Liver (tissue), 3 donors: ENCODE measurements at regions not wholly inside any gene's neighbourhood (a gene's known extent, or its start where the extent isn't known, plus 50 kb on each side); places are given as distances from the start of the nearest gene placed in this dataset.

Source experiments
- HNF4G ChIP-seq: IDR thresholded peaks from 2 replicates; pipeline ENCODE4 v1.6.1; 2016; ENCODE audit warnings: antibody characterized with exemption
- JUND ChIP-seq, 2 donors: IDR thresholded peaks; 2 replicates each; pipeline ENCODE4 v1.6.1; 2016; ENCODE audit warnings: antibody characterized with exemption in 2 of 2
- RAD21 ChIP-seq, 2 donors: IDR thresholded peaks; 2 replicates each; pipeline ENCODE4 v1.6.1; 2016; ENCODE audit warnings: antibody characterized with exemption in 2 of 2, mild to moderate bottlenecking in 2 of 2
- RXRA ChIP-seq, 2 donors: IDR thresholded peaks; 2 replicates each; pipeline ENCODE4 v1.6.1; 2017 to 2018; ENCODE audit warnings: antibody characterized with exemption in 2 of 2, mild to moderate bottlenecking in 1 of 2
- SP1 ChIP-seq: IDR thresholded peaks from 2 replicates; pipeline ENCODE4 v1.6.1; 2018; ENCODE audit warnings: antibody characterized with exemption, mild to moderate bottlenecking
- TAF1 ChIP-seq: conservative IDR thresholded peaks from 2 replicates; pipeline ENCODE4 v1.6.1; 2016; ENCODE audit warnings: antibody characterized with exemption, mild to moderate bottlenecking
- YY1 ChIP-seq: IDR thresholded peaks from 2 replicates; pipeline ENCODE4 v1.6.1; 2016; ENCODE audit warnings: antibody characterized with exemption, mild to moderate bottlenecking
- TF ChIP-seq, protein P1 (sequence below): IDR thresholded peaks from 2 replicates; pipeline ENCODE4 v1.6.1; 2016; ENCODE audit warnings: antibody characterized with exemption
- TF ChIP-seq, protein P2 (sequence below): fragments of 150-350 bp; IDR thresholded peaks from 2 replicates; pipeline ENCODE4 v1.5.1; 2017; ENCODE audit warnings: improper control_type of control experiment, low read depth, low read length; ENCODE audit not compliant: missing input control
- TF ChIP-seq, protein P3 (sequence below): IDR thresholded peaks from 2 replicates; pipeline ENCODE4 v1.6.1; 2016; ENCODE audit warnings: antibody characterized with exemption, mild to moderate bottlenecking
- TF ChIP-seq, protein P4 (sequence below): IDR thresholded peaks from 2 replicates; pipeline ENCODE4 v1.6.1; 2016; ENCODE audit warnings: antibody characterized with exemption
- donor health status: healthy.
- donor health status: healthy.

DNA sequence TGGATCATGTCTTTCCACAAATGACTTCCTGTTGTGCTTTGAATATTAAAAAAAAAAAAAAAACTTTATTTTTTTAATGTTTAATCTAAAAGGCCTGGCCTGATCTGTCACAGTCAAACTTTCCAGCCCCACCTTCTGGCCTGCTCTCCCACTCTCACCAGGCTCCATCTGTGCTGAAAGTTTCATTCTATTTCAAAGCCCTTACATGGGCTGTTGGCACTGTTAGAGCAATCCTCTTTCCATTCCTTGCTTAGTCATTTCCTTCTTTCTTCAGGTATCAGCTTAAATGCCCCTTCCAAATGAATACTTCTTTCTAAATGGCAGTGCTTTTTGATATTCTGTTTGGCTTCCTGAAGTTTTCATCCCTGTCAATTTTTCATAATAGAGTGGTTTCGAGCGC lies 1104.8 kb upstream of the C9orf72 start:
- TF ChIP-seq, protein P1, sequence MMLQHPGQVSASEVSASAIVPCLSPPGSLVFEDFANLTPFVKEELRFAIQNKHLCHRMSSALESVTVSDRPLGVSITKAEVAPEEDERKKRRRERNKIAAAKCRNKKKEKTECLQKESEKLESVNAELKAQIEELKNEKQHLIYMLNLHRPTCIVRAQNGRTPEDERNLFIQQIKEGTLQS = no peak
- TF ChIP-seq, protein P2, sequence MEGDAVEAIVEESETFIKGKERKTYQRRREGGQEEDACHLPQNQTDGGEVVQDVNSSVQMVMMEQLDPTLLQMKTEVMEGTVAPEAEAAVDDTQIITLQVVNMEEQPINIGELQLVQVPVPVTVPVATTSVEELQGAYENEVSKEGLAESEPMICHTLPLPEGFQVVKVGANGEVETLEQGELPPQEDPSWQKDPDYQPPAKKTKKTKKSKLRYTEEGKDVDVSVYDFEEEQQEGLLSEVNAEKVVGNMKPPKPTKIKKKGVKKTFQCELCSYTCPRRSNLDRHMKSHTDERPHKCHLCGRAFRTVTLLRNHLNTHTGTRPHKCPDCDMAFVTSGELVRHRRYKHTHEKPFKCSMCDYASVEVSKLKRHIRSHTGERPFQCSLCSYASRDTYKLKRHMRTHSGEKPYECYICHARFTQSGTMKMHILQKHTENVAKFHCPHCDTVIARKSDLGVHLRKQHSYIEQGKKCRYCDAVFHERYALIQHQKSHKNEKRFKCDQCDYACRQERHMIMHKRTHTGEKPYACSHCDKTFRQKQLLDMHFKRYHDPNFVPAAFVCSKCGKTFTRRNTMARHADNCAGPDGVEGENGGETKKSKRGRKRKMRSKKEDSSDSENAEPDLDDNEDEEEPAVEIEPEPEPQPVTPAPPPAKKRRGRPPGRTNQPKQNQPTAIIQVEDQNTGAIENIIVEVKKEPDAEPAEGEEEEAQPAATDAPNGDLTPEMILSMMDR = no peak
- TF ChIP-seq RAD21 (IDR thresholded peaks at IDR 0.05) (no peak), SP1 (no peak), HNF4G (no peak), YY1 (no peak), JUND (IDR thresholded peaks at IDR 0.05) (no peak), TAF1 (no peak), RXRA (IDR thresholded peaks at IDR 0.05) (no peak)
- TF ChIP-seq, protein P3, sequence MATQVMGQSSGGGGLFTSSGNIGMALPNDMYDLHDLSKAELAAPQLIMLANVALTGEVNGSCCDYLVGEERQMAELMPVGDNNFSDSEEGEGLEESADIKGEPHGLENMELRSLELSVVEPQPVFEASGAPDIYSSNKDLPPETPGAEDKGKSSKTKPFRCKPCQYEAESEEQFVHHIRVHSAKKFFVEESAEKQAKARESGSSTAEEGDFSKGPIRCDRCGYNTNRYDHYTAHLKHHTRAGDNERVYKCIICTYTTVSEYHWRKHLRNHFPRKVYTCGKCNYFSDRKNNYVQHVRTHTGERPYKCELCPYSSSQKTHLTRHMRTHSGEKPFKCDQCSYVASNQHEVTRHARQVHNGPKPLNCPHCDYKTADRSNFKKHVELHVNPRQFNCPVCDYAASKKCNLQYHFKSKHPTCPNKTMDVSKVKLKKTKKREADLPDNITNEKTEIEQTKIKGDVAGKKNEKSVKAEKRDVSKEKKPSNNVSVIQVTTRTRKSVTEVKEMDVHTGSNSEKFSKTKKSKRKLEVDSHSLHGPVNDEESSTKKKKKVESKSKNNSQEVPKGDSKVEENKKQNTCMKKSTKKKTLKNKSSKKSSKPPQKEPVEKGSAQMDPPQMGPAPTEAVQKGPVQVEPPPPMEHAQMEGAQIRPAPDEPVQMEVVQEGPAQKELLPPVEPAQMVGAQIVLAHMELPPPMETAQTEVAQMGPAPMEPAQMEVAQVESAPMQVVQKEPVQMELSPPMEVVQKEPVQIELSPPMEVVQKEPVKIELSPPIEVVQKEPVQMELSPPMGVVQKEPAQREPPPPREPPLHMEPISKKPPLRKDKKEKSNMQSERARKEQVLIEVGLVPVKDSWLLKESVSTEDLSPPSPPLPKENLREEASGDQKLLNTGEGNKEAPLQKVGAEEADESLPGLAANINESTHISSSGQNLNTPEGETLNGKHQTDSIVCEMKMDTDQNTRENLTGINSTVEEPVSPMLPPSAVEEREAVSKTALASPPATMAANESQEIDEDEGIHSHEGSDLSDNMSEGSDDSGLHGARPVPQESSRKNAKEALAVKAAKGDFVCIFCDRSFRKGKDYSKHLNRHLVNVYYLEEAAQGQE = no peak
- TF ChIP-seq, protein P4, sequence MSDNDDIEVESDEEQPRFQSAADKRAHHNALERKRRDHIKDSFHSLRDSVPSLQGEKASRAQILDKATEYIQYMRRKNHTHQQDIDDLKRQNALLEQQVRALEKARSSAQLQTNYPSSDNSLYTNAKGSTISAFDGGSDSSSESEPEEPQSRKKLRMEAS = no peak
